ENCODE measurements at regions not wholly inside any gene's neighbourhood (a gene's known extent, or its start where the extent isn't known, plus 50 kb on each side); places are given as distances from the start of the nearest gene placed in this dataset.

GRCh38 chr14:75370416-75371205 is 57.2 kb upstream of the JDP2 start:
- DNase-seq (ENCODE audit: low spot score), result no peak

- no peak for DNase-seq (ENCODE audit: low spot score)
These were observed 56.5 kb upstream of the JDP2 start for GRCh38 chr14:75371297-75371696.

GRCh38 chr14:75372260-75372659 is 55.6 kb upstream of the JDP2 start:
- peak; percentile 88 for DNase-seq (ENCODE audit: low spot score)

GRCh38 chr14:75373133-75373532 is 54.7 kb upstream of the JDP2 start:
- DNase-seq (ENCODE audit: low spot score), result no peak

GRCh38 chr14:75373616-75374015 is 54.2 kb upstream of the JDP2 start:
- peak; percentile 72 for DNase-seq (ENCODE audit: low spot score)

- DNase-seq (ENCODE audit: low spot score), result no peak
These were observed 52.9 kb upstream of the JDP2 start for GRCh38 chr14:75374911-75375310.

- no peak for DNase-seq (ENCODE audit: low spot score)
These were observed 51.8 kb upstream of the JDP2 start for GRCh38 chr14:75375983-75376382.

Data from globus pallidus (tissue), 1 donor.